Stomach (tissue), 4 donors: ENCODE measurements at regions not wholly inside any gene's neighbourhood (a gene's known extent, or its start where the extent isn't known, plus 50 kb on each side); places are given as distances from the start of the nearest gene placed in this dataset.

Experiments used
- CTCF ChIP-seq, 7 experiments: fragments of 450-650 bp in 4 of 7; fragments of 200-600 bp in 3 of 7; sonication (generic) in 3 of 7; IDR thresholded peaks; one replicate each; pipeline ENCODE4 v1.5.1; 2016 to 2019; ENCODE audit warnings: antibody characterized with exemption in 7 of 7, control low read depth in 2 of 7, mild to moderate bottlenecking in 1 of 7
- POLR2AphosphoS5 ChIP-seq, 3 donors: sonication (generic); formaldehyde crosslinking; IDR thresholded peaks; one replicate each; pipeline ENCODE4 v1.6.1; 2016; ENCODE audit warnings: antibody characterized with exemption in 3 of 3

GRCh38 chr14:62056789-62057188 is 294.6 kb downstream of the SNAPC1 start:
- TF ChIP-seq CTCF (IDR thresholded peaks at IDR 0.05) (no peak), POLR2AphosphoS5 (IDR thresholded peaks at IDR 0.05) (no peak)
